Activated T-cell treated with anti-CD3 and anti-CD28 coated beads, Interleukin-2, amount 50 U/mL, for 4 hours (primary cell): ENCODE measurements at regions not wholly inside any gene's neighbourhood (a gene's known extent, or its start where the extent isn't known, plus 50 kb on each side); places are given as distances from the start of the nearest gene placed in this dataset.

Source experiments
- ATAC-seq, 2 donors: fragments of 200-7000 bp; cut with Tn5 transposase; one replicate each; pipeline ENCODE4 v1.10.0; 2021
- DNase-seq: peaks from one replicate; pipeline ENCODE4 v3.0.0-alpha.2; 2020
- H3K27me3 Mint-ChIP-seq: one replicate; pipeline ENCODE4 v1.8.0; 2021; ENCODE audit warnings: low read depth, mixed read lengths
- H3K36me3 Mint-ChIP-seq: one replicate; pipeline ENCODE4 v1.8.0; 2022; ENCODE audit warnings: mixed read lengths; ENCODE audit not compliant: insufficient read depth
- H3K4me1 Mint-ChIP-seq: one replicate; pipeline ENCODE4 v1.8.0; 2021; ENCODE audit warnings: low read depth, mixed read lengths
- H3K4me3 Mint-ChIP-seq: one replicate; pipeline ENCODE4 v1.8.0; 2021; ENCODE audit warnings: mild to moderate bottlenecking, moderate library complexity, mixed read lengths
- H3K9me3 Mint-ChIP-seq: one replicate; pipeline ENCODE4 v1.8.0; 2021; ENCODE audit warnings: mixed read lengths

- Mint-ChIP-seq H3K4me3 (no peak overlapping the region), H3K27me3 (peaks cover 4% of the 10 kb centered on the region), H3K4me1 (no peaks in the 10 kb centered on the region), H3K9me3 (no peaks in the 10 kb centered on the region), H3K36me3 (no peaks in the 10 kb centered on the region)
- DNase-seq (no peak), ATAC-seq (no peak)
These were observed 870.2 kb upstream of the TMEM132C start for GRCh38 chr12:127396734-127397133.

- no peak for ATAC-seq
- Mint-ChIP-seq H3K9me3 (no peaks in the 10 kb centered on the region), H3K4me1 (no peaks in the 10 kb centered on the region), H3K27me3 (peaks cover 4% of the 10 kb centered on the region), H3K36me3 (no peaks in the 10 kb centered on the region), H3K4me3 (no peak overlapping the region)
- DNase-seq, result no peak
These were observed 868.8 kb upstream of the TMEM132C start for GRCh38 chr12:127398016-127398710.

- H3K4me3 Mint-ChIP-seq, result no peak overlapping the region
- peaks cover 6% of the 10 kb centered on the region for H3K27me3 Mint-ChIP-seq
- DNase-seq, result no peak
- no peaks in the 10 kb centered on the region for H3K4me1 Mint-ChIP-seq
- no peak for ATAC-seq
- H3K9me3 Mint-ChIP-seq, result no peaks in the 10 kb centered on the region
- H3K36me3 Mint-ChIP-seq, result no peaks in the 10 kb centered on the region
These were observed 867.5 kb upstream of the TMEM132C start for GRCh38 chr12:127399451-127399850.

GRCh38 chr12:127400221-127400620, 866.7 kb upstream of the TMEM132C start:
- DNase-seq, result no peak
- no peaks in the 10 kb centered on the region for H3K36me3 Mint-ChIP-seq
- peaks cover 6% of the 10 kb centered on the region for H3K27me3 Mint-ChIP-seq
- no peaks in the 10 kb centered on the region for H3K4me1 Mint-ChIP-seq
- no peaks in the 10 kb centered on the region for H3K9me3 Mint-ChIP-seq
- H3K4me3 Mint-ChIP-seq, result no peak overlapping the region
- ATAC-seq, result no peak

GRCh38 chr12:127401005-127401404, 866.0 kb upstream of the TMEM132C start:
- peaks cover 6% of the 10 kb centered on the region for H3K27me3 Mint-ChIP-seq
- H3K9me3 Mint-ChIP-seq, result peaks cover 4% of the 10 kb centered on the region
- no peak overlapping the region for H3K4me3 Mint-ChIP-seq
- ATAC-seq (no peak), DNase-seq (no peak)
- no peaks in the 10 kb centered on the region for H3K4me1 Mint-ChIP-seq
- no peaks in the 10 kb centered on the region for H3K36me3 Mint-ChIP-seq

- ATAC-seq (no peak), DNase-seq (no peak)
- peaks cover 6% of the 10 kb centered on the region for H3K27me3 Mint-ChIP-seq
- H3K36me3 Mint-ChIP-seq, result no peaks in the 10 kb centered on the region
- H3K4me3 Mint-ChIP-seq, result no peak overlapping the region
- H3K9me3 Mint-ChIP-seq, result peaks cover 5% of the 10 kb centered on the region
- H3K4me1 Mint-ChIP-seq, result no peaks in the 10 kb centered on the region
These were observed 865.4 kb upstream of the TMEM132C start for GRCh38 chr12:127401536-127401935.

- Mint-ChIP-seq H3K36me3 (no peaks in the 10 kb centered on the region), H3K27me3 (peaks cover 2% of the 10 kb centered on the region), H3K4me3 (no peak overlapping the region), H3K9me3 (peaks cover 4% of the 10 kb centered on the region), H3K4me1 (no peaks in the 10 kb centered on the region)
- DNase-seq (no peak), ATAC-seq (no peak)
These were observed 855.6 kb upstream of the TMEM132C start for GRCh38 chr12:127411166-127411915.

- H3K4me3 Mint-ChIP-seq, result no peak overlapping the region
- ATAC-seq, result no peak
- H3K36me3 Mint-ChIP-seq, result no peaks in the 10 kb centered on the region
These were observed 855.0 kb upstream of the TMEM132C start for GRCh38 chr12:127411981-127412380.

GRCh38 chr12:127412866-127413265, 854.1 kb upstream of the TMEM132C start:
- Mint-ChIP-seq H3K9me3 (peaks cover 8% of the 10 kb centered on the region), H3K4me3 (no peak overlapping the region), H3K36me3 (no peaks in the 10 kb centered on the region), H3K4me1 (no peaks in the 10 kb centered on the region), H3K27me3 (peaks cover 2% of the 10 kb centered on the region)
- ATAC-seq, result no peak
- no peak for DNase-seq

More at GRCh38 chr12:127411981-127412380, 855.0 kb upstream of the TMEM132C start:
- no peaks in the 10 kb centered on the region for H3K4me1 Mint-ChIP-seq
- peaks cover 8% of the 10 kb centered on the region for H3K9me3 Mint-ChIP-seq
- DNase-seq, result no peak
- peaks cover 2% of the 10 kb centered on the region for H3K27me3 Mint-ChIP-seq

GRCh38 chr12:127414186-127414585, 852.8 kb upstream of the TMEM132C start:
- Mint-ChIP-seq H3K27me3 (peaks cover 2% of the 10 kb centered on the region), H3K36me3 (no peaks in the 10 kb centered on the region), H3K9me3 (peaks cover 8% of the 10 kb centered on the region), H3K4me3 (no peak overlapping the region), H3K4me1 (no peaks in the 10 kb centered on the region)
- no peak for ATAC-seq
- DNase-seq, result no peak

- ATAC-seq (no peak), DNase-seq (no peak)
- Mint-ChIP-seq H3K9me3 (peaks cover 8% of the 10 kb centered on the region), H3K27me3 (peaks cover 2% of the 10 kb centered on the region), H3K4me3 (no peak overlapping the region), H3K36me3 (no peaks in the 10 kb centered on the region), H3K4me1 (no peaks in the 10 kb centered on the region)
These were observed 852.3 kb upstream of the TMEM132C start for GRCh38 chr12:127414636-127415035.

GRCh38 chr12:127416796-127417195, 850.2 kb upstream of the TMEM132C start:
- Mint-ChIP-seq H3K27me3 (no peaks in the 10 kb centered on the region), H3K4me1 (no peaks in the 10 kb centered on the region), H3K9me3 (peaks cover 8% of the 10 kb centered on the region), H3K4me3 (no peak overlapping the region), H3K36me3 (no peaks in the 10 kb centered on the region)
- no peak for DNase-seq
- ATAC-seq, result no peak

GRCh38 chr12:127419111-127419510, 847.9 kb upstream of the TMEM132C start:
- DNase-seq (no peak), ATAC-seq (no peak)
- Mint-ChIP-seq H3K36me3 (no peaks in the 10 kb centered on the region), H3K27me3 (peaks cover 2% of the 10 kb centered on the region), H3K9me3 (peaks cover 3% of the 10 kb centered on the region), H3K4me3 (no peak overlapping the region), H3K4me1 (no peaks in the 10 kb centered on the region)

GRCh38 chr12:127421614-127422013, 845.4 kb upstream of the TMEM132C start:
- no peaks in the 10 kb centered on the region for H3K36me3 Mint-ChIP-seq
- DNase-seq (no peak), ATAC-seq (no peak)
- peaks cover 2% of the 10 kb centered on the region for H3K27me3 Mint-ChIP-seq
- peaks cover 3% of the 10 kb centered on the region for H3K9me3 Mint-ChIP-seq
- H3K4me1 Mint-ChIP-seq, result no peaks in the 10 kb centered on the region
- H3K4me3 Mint-ChIP-seq, result no peak overlapping the region

GRCh38 chr12:127422935-127423566, 843.9 kb upstream of the TMEM132C start:
- ATAC-seq, result no peak
- Mint-ChIP-seq H3K9me3 (no peaks in the 10 kb centered on the region), H3K4me3 (no peak overlapping the region), H3K4me1 (no peaks in the 10 kb centered on the region), H3K27me3 (peaks cover 2% of the 10 kb centered on the region), H3K36me3 (no peaks in the 10 kb centered on the region)
- DNase-seq, result no peak
